GM12891 (cell line): ENCODE measurements at regions not wholly inside any gene's neighbourhood (a gene's known extent, or its start where the extent isn't known, plus 50 kb on each side); places are given as distances from the start of the nearest gene placed in this dataset.
"Not testable (repeated sequence)": the region's sequence is repeated elsewhere in the genome, so short reads cannot be mapped to it uniquely, and the experiment has no call there.

Source experiments
- DNase-seq: peaks from one replicate; pipeline ENCODE4 v3.0.0; 2011; ENCODE audit warnings: low spot score; ENCODE audit not compliant: insufficient read length
- FAIRE-seq: peaks from 2 replicates; lab custom pipeline; 2011; peaks lifted over from hg19 to GRCh38; lab: Jason Lieb, UNC
- PAX5 ChIP-seq: IDR thresholded peaks from 2 replicates; pipeline ENCODE4 v1.6.1; 2011; ENCODE audit warnings: low read length, moderate library complexity, mild to moderate bottlenecking; ENCODE audit not compliant: insufficient read depth, severe bottlenecking
- POLR2A ChIP-seq: IDR thresholded peaks from 2 replicates; pipeline ENCODE4 v1.6.1; 2011; ENCODE audit warnings: low read depth, low read length, control low read depth
- POLR2AphosphoS5 ChIP-seq: IDR thresholded peaks from 2 replicates; pipeline ENCODE4 v1.6.1; 2011; ENCODE audit warnings: low read depth, low read length, control low read depth
- POU2F2 ChIP-seq: IDR thresholded peaks from 2 replicates; pipeline ENCODE4 v1.6.1; 2011; ENCODE audit warnings: low read depth, mild to moderate bottlenecking, control low read depth, low read length, moderate library complexity
- SPI1 ChIP-seq: IDR thresholded peaks from 2 replicates; pipeline ENCODE4 v1.6.1; 2011; ENCODE audit warnings: low read depth, low read length, control low read depth
- TAF1 ChIP-seq: IDR thresholded peaks from 2 replicates; pipeline ENCODE4 v1.6.1; 2011; ENCODE audit warnings: low read depth, low read length, control low read depth

DNA sequence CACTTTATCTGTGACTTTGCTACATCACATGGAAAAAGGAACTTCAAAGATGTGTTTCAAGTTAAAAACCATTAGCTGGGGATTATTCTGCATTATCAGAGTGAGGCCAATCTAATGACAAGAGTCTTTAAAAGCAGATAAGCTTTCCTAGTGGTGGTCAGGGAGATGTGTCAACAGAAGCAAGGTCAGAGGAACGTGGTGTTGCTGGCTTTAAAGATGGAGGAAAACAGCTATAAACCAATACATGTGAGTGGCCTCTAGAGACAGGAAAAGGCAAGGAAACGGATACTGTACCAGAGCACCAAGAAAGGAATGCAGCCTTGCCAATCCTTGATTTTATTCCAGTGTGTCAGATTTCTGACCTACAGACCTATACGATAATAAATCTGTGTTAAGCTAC, 204.2 kb downstream of the TAF11L14 start:
- FAIRE-seq (no peak), DNase-seq (no peak)
- TF ChIP-seq POLR2AphosphoS5 (no peak), TAF1 (no peak), PAX5 (no peak), POU2F2 (no peak), POLR2A (no peak), SPI1 (no peak)

DNA sequence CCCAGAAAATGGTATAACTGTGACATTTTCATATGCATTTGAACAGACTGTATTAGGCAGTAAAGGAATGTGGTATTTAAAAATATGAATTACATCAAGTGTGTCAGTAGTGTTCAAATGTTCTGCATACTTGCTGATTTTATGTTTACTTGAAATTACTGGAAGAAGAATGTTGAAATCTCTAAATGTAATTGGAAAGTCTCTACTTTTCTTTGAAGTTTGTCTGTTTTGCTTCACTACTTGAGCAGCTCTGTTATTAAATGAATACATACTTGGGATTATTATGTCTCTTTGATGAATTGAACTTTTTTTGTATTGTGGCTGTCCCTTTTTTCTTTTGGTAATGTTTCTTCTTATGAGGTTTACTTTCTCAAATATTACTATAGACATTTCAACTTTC, 205.6 kb downstream of the TAF11L14 start:
- no peak for TF ChIP-seq TAF1
- DNase-seq (no peak), FAIRE-seq (no peak)

DNA sequence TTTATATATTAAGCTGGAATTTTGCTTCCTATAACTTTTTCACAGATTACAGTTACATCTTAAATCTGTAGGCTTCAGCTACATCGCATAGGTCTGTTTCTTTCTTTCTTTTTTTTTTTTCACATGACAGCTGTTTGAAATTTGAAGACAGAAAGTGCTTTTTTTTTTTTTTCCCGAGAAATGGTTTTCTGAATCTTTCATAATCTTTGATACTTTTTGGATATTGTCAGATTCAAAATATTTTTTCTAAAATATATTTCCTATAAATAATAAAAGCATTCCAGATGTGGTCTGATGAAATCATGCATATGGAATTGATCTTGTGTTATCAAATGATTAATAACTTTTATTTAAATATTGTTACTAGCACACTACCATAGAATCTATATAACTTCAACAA, 212.2 kb downstream of the TAF11L14 start:
- TF ChIP-seq PAX5 (no peak), SPI1 (no peak), POLR2A (no peak), POLR2AphosphoS5 (no peak), TAF1 (no peak), POU2F2 (no peak)
- DNase-seq, result no peak
- no peak for FAIRE-seq

DNA sequence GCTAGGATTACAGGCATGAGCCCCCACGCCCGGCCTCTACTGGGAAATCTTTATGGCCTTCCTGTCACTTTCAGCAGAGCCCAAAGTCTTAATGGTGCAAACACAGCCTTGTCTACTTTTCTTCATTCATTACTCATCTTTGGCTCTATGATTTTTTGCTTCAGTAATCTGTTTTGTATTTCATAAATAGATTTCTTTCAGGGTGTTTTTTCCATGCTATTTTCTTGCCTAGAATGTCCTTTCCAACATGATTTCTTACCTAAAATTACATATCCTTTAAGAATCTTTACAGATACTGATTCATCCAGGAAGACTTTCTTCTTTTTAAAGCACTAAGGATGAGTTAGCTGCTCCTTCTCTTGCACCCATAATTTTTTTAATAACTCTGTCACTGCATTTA, 213.0 kb downstream of the TAF11L14 start:
- no peak for TF ChIP-seq PAX5
- TF ChIP-seq SPI1, result no peak
- DNase-seq, result no peak
- no peak for FAIRE-seq

DNA sequence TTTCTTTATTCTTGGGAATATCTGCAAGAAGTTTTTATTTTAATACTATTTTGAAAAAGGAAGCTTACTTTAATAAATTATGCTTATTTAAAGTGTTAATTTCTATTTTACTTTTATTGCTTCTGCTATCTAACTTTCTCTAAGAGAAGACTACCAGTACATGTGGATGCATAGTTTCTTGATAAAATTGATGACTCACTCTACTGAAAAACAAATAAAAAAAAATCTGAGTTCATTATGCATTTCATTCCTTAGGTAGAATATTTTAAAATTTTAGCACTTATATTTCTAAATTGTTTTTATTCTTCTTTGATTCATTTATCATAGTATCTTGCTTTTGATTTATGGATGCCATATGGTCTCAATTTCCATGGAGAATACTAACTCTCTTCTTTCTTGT, 217.9 kb downstream of the TAF11L14 start:
- FAIRE-seq (no peak), DNase-seq (no peak)
- TF ChIP-seq PAX5, result no peak
- no peak for TF ChIP-seq POU2F2

DNA sequence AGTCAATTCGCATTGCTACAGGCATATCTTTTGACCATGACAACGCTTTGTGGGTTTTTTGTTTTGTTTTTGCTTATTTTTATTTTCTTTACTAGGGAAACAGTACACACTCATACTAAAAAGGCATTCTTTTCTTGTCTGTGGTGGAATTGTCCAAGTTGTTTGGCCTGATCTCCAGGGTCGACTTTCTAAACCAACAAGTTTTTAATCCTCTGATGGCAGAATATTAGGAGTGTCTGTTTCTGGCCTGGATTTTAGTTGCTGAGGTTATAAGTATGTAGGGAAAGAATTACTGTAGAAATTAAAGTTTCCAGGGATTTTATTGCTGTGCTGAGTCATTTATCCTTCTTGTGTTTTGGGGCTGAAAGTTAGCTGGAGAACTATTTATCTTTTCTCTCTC, 218.5 kb downstream of the TAF11L14 start:
- TF ChIP-seq SPI1 (no peak), TAF1 (no peak), PAX5 (no peak), POLR2A (no peak), POLR2AphosphoS5 (no peak), POU2F2 (no peak)
- no peak for FAIRE-seq
- no peak for DNase-seq

DNA sequence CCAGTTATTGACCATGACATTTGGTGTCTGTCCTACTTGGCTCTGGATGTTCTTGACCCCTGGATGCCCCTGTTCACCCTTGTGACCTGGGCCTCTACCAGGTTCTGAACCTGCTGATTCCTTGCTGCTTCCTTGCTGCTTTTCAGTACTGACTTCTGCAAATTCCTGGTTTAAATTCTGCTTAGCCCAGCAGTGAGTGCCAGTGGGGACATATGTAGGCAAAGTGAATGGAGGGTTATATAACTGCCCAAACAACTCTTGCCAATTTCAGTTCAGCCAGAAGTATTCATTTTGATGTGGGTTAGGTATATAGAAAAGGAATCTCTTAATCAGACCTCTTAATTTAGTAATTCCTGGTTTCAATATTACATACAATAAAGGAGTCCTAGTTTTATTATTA, 220.6 kb downstream of the TAF11L14 start:
- TF ChIP-seq POLR2AphosphoS5, result no peak
- no peak for TF ChIP-seq POU2F2
- TF ChIP-seq PAX5, result no peak
- TF ChIP-seq SPI1, result no peak
- no peak for TF ChIP-seq POLR2A
- FAIRE-seq, result no peak

DNA sequence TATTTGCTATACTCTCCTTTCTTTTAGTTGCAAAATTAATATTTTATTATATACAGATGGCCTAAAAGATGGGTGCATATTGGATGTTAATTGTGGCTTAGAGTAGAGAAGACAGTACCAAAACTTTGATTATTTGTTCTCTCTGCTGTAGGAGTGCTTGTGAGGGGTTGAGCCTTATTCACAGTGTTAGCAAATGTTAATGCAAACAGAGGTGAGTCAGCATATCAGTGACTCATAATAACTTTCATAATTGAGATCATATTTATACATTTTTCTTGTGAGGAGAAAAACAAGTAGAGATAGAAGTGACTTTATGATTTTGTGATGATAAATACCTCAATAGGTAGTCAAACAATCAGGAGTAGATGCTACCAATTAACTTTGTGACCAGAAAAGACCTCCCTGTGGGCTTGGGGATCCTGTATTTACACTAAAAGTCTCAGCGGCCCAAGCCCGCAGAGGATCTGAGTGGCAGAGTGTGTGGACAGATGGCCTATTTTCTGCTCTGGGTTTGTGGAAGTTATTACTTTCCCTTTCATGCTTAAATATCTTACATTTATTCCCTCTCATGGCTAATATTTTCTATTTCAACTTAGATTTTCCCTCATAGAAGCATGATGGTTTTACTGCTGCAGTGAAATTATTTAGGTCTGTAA, 226.5 kb downstream of the TAF11L14 start:
- FAIRE-seq, result no peak
- no peak for TF ChIP-seq PAX5
- no peak for DNase-seq

More for the DNA sequence above, 220.6 kb downstream of the TAF11L14 start:
- no peak for DNase-seq

DNA sequence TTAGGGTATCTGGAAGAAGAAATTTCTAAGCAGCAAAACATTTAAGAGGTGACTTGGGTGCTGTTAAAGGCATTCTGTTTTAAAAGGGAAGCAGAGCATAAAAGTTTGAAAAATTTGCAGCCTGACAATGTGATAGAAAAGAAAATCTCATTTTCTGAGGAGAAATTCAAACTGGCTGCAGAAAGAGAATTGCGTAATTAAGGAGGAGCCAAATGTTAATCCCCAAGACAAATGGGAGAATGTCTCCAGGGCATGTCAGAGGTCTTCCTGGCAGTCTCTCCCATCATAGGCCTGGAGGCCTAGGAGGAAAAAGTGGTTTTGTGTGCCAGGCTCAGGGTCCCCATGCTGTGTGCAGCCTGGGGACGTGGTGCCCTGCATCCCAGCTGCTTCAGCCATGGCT, 230.6 kb downstream of the TAF11L14 start:
- not testable (repeated sequence) for FAIRE-seq

DNA sequence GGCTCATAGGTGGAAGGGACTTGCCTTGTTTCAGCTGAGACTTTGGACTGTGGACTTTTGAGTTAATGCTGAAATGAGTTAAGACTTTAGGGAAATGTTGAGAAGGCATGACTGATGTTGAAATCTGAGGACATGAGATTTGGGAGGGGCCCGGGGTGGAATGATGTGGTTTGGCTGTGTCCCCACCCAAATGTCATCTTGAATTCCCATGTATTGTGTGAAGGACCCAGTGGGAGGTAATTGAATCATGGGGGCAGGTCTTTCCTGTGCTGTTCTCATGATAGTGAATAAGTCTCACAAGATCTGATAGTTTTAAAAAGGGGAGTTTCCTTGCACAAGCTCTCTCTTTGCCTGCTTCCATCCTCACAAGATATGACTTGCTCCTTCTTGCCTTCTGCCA, 231.7 kb downstream of the TAF11L14 start:
- DNase-seq, FAIRE-seq: not testable (repeated sequence)

More for the DNA sequence above, 230.6 kb downstream of the TAF11L14 start:
- DNase-seq, result not testable (repeated sequence)

DNA sequence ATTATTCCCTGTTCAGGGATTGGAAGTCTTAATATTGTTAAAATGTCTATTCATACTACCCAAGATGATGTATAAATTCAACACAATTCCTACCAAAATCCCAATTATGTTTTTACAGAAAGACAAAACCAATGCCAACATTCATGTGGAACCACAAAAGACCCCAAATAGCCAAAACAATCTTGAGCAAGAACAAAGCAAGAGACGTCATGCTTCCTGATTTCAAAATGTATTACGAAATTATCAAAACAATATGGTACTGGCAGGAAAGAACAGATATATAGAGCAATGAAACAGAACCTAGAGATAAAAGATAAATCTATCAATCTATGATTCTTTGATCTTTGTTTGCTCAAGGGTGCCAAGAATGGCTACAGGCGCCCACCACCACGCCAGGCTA, 237.9 kb downstream of the TAF11L14 start:
- TF ChIP-seq SPI1 (no peak), POU2F2 (no peak), TAF1 (no peak), POLR2AphosphoS5 (no peak), POLR2A (no peak), PAX5 (no peak)
- no peak for DNase-seq
- FAIRE-seq, result no peak

DNA sequence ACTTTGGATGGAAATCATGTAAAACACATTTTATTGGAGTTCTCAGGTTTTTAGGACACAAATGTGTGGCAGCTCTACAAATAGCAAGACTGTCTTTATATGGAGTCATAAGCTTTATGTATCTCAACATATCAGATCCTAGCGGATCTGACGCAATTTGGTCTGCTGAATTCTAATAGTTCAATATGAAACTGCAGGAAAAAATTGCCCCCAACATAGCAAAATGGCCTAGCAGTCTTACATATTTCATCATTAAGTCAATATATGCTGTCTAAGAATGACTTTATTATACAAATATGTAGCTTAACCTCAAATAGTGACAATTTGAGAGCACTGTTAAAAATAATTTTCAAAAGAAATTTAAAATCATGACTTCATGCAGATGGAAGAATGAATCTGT, 244.3 kb downstream of the TAF11L14 start:
- TF ChIP-seq POU2F2 (no peak), TAF1 (no peak), PAX5 (no peak), POLR2A (no peak), POLR2AphosphoS5 (no peak), SPI1 (no peak)
- FAIRE-seq (no peak), DNase-seq (no peak)
